ENCODE measurements at regions not wholly inside any gene's neighbourhood (a gene's known extent, or its start where the extent isn't known, plus 50 kb on each side); places are given as distances from the start of the nearest gene placed in this dataset.

GRCh38 chr15:70438776-70439175, 324.6 kb downstream of the UACA start:
- no peaks in the 10 kb centered on the region for H3K9me3 ChIP-seq
- H3K27ac ChIP-seq = no peak overlapping the region
- no peak for DNase-seq (ENCODE audit: extremely low spot score in 2 of 2)
- no peak for TF ChIP-seq CTCF (IDR thresholded peaks at IDR 0.05)
- TF ChIP-seq POLR2A (IDR thresholded peaks at IDR 0.05) = no peak
- no peak for TF ChIP-seq POLR2AphosphoS5 (IDR thresholded peaks at IDR 0.05; ENCODE audit: insufficient read depth in 1 of 2, low read depth in 1 of 2)
- H3K36me3 ChIP-seq = no peaks in the 10 kb centered on the region
- intact Hi-C loops (cut with DNase I) = no loop called here
- peaks cover 18% of the 10 kb centered on the region for H3K4me1 ChIP-seq
- H3K4me3 ChIP-seq = no peak overlapping the region
- H3K27me3 ChIP-seq = no peaks in the 10 kb centered on the region

DNA sequence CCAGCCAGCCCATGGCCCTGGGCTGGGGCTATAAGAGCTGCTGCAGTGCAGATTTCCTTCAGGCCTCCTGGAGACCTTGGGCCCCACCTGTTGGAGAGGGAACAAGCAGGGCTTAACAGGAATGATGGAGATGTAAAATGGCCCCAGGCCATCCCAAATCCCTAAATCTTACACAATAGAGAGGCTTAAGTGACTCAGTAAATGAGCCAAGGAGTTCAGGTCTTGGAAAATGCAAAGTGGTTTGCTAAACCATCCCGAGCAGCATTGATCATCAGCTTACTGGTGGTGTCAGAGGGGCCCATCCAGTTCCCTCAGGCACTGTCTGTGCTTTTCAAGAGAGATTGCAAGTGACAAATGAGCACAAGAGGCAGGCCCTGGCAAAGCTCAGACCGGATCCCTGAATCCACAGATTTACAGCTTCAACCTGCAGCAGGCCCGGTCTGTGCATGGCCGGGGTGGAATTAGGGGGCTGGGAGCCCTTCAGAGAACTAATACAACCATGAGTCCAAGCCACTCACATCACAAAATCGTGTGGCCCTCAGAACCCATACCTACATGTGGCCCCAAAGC, 325.4 kb downstream of the UACA start:
- H3K36me3 ChIP-seq = no peaks in the 10 kb centered on the region
- H3K27ac ChIP-seq = no peak overlapping the region
- no peaks in the 10 kb centered on the region for H3K9me3 ChIP-seq
- intact Hi-C loops (cut with DNase I) = no loop called here
- no peaks in the 10 kb centered on the region for H3K27me3 ChIP-seq
- DNase-seq (ENCODE audit: extremely low spot score in 2 of 2) = no peak
- TF ChIP-seq CTCF (IDR thresholded peaks at IDR 0.05) (no peak), POLR2A (IDR thresholded peaks at IDR 0.05) (no peak)
- no peak overlapping the region for H3K4me3 ChIP-seq
- peaks cover 18% of the 10 kb centered on the region for H3K4me1 ChIP-seq

DNA sequence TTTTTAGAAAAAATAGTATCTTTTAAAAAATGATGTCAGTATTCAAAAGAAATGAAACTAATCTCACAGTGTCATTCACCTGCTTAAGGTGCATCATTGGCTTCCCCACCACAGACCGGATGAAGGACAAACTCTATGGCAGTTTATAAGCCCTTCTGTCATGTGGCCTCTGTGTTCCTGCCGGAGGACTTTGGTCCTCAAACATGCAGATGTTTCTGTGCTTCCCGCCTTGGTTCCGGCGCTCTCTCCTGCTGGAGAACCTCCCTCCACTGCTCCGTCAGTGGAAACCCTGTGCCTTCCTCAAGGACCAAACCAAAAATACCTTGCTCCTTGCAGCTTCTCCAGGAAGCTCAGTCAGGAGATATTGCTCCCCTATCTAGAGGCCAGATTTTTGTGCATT, 326.3 kb downstream of the UACA start:
- Histone ChIP-seq H3K9me3 (no peaks in the 10 kb centered on the region), H3K4me3 (no peak overlapping the region), H3K36me3 (no peaks in the 10 kb centered on the region), H3K27ac (no peak overlapping the region), H3K27me3 (no peaks in the 10 kb centered on the region), H3K4me1 (peaks cover 18% of the 10 kb centered on the region)
- no peak for TF ChIP-seq POLR2AphosphoS5 (IDR thresholded peaks at IDR 0.05; ENCODE audit: insufficient read depth in 1 of 2, low read depth in 1 of 2)
- TF ChIP-seq POLR2A (IDR thresholded peaks at IDR 0.05) = no peak
- no peak for TF ChIP-seq CTCF (IDR thresholded peaks at IDR 0.05)
- no peak for DNase-seq (ENCODE audit: extremely low spot score in 2 of 2)
- intact Hi-C loops (cut with DNase I) = no loop called here

DNA sequence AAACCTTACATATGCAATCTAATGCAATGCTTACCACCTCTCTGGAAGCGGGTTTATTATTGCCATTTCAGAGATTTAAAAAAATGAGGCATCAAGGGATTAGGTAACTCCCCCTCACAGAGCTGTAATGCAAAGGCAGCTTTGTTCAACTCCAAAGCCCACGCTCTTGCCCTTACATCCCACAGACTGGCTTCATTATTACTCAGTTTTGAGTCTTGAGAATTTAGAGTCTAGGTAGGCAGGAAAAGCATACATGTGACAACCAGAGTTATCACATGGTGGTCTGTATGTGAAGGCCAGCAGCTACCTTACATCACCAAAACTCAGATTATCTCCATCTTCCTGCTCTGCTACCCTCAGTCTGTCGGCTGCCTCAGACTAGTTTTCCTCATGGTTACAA, 326.9 kb downstream of the UACA start:
- no peaks in the 10 kb centered on the region for H3K9me3 ChIP-seq
- H3K27me3 ChIP-seq = no peaks in the 10 kb centered on the region
- intact Hi-C loops (cut with DNase I) = no loop called here
- DNase-seq (ENCODE audit: extremely low spot score in 2 of 2) = no peak
- H3K36me3 ChIP-seq = no peaks in the 10 kb centered on the region
- no peak overlapping the region for H3K27ac ChIP-seq
- H3K4me3 ChIP-seq = no peak overlapping the region
- no peak for TF ChIP-seq POLR2AphosphoS5 (IDR thresholded peaks at IDR 0.05; ENCODE audit: insufficient read depth in 1 of 2, low read depth in 1 of 2)
- TF ChIP-seq CTCF (IDR thresholded peaks at IDR 0.05) = no peak
- TF ChIP-seq POLR2A (IDR thresholded peaks at IDR 0.05) = no peak
- H3K4me1 ChIP-seq = peaks cover 18% of the 10 kb centered on the region

DNA sequence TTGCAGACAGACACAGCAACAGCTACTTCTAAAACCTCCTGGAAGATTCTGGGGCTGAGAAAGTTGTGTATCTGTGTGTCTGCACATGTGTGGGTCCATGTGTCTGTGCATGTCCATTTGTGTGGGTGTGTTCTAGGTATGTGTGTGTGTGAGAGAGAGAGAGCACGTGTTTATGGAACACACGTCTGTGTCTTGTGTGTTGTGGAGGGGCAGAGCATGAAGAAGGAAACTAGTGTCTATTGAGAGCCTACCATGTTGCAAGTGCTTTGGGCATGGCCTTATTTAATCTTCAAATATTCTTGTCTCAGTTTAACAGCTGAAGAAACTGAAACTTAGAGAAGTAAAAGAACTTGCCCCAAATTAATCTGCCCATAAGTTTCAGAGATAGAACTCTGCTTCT, 327.5 kb downstream of the UACA start:
- Histone ChIP-seq H3K36me3 (no peaks in the 10 kb centered on the region), H3K27ac (no peak overlapping the region), H3K4me1 (peaks cover 18% of the 10 kb centered on the region), H3K27me3 (no peaks in the 10 kb centered on the region), H3K4me3 (no peak overlapping the region), H3K9me3 (no peaks in the 10 kb centered on the region)
- TF ChIP-seq CTCF (IDR thresholded peaks at IDR 0.05) = no peak
- no peak for TF ChIP-seq POLR2A (IDR thresholded peaks at IDR 0.05)
- TF ChIP-seq POLR2AphosphoS5 (IDR thresholded peaks at IDR 0.05; ENCODE audit: insufficient read depth in 1 of 2, low read depth in 1 of 2) = no peak
- intact Hi-C loops (cut with DNase I) = no loop called here
- DNase-seq (ENCODE audit: extremely low spot score in 2 of 2) = no peak
